ENCODE measurements at regions not wholly inside any gene's neighbourhood (a gene's known extent, or its start where the extent isn't known, plus 50 kb on each side); places are given as distances from the start of the nearest gene placed in this dataset.

- TF ChIP-seq POLR2A (IDR thresholded peaks at IDR 0.05), result no peak
- no peak for TF ChIP-seq EP300 (IDR thresholded peaks at IDR 0.05)
These were observed 240.4 kb upstream of the AFF2 start for GRCh38 chrX:148259990-148260389.
